Midbrain (tissue), 1 donor: ENCODE measurements at regions not wholly inside any gene's neighbourhood (a gene's known extent, or its start where the extent isn't known, plus 50 kb on each side); places are given as distances from the start of the nearest gene placed in this dataset.
"Not testable (repeated sequence)": the region's sequence is repeated elsewhere in the genome, so short reads cannot be mapped to it uniquely, and the experiment has no call there.

Source experiments
- DNase-seq: peaks from one replicate; lab custom pipeline; 2025; lab: John Stamatoyannopoulos, UW

DNA sequence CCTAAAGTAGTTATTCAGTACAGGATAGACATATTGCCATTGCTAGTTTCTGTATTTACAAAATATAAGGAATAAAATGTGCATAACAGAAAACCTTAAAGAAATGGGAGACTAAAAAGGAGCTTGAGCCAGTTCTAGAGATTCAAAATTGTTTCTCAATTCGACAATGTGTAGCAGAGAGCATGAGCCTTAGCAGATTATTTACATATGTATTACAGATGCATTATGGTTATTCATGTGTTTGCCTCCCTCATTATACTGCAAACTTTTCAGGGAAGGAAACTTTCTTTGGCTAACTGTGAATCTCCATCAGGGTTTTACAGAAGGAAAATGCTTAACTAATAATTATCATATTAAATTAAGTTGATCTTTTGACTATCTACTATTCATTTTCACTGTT is 854.4 kb upstream of the SLC39A10 start:
- no peak for DNase-seq

DNA sequence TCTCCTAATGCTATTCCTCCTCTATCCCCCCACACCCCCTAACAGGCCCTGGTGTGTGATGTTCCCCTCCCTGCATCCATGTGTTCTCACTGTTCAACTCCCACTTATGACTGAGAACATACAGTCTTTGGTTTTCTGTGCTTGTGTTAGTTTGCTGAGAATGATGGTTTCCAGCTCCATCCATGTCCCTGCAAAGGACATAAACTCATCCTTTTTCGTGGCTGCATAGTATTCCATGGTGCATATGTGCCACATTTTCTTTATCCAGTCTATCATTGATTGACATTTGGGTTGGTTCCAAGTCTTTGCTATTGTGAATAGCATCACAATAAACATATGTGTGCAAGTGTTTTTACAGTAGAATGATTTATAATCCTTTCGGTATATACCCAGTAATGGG is 870.0 kb upstream of the SLC39A10 start:
- DNase-seq: not testable (repeated sequence)

DNA sequence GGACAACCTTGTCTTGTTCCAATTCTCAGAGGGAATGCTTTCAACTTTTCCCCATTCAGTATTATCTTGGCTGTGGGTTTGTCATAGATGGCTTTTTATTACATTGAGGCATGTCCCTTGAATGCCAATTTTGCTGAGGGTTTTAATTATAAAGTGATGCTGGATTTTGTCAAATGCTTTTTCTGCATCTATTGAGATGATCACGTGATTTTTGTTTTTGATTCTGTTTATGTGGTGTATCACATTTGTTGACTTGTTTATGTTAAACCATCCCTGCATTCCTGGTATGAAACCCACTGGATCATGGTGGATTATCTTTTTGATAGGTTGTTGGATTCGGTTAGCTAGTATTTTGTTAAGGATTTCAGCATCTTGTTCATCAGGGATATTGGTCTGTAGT is 885.6 kb upstream of the SLC39A10 start:
- DNase-seq: not testable (repeated sequence)

DNA sequence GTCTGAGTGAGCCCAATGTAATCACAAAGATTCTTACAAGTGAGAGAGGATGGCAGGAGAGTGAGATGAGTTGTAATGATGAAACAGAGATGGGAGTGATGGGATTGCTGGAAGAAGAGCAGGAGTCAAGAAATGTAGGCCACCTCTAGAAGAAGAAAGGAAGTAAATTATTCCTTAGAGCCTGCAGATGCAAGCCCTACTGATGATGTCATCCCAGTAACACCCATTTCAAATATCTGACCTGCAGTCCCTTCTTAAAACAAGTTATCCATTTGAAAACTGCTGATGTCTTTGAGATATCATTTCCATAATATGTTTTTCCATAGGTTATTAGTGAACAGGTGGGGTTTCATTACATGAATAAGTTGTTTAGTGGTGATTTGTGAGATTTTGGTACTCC is 888.0 kb upstream of the SLC39A10 start:
- DNase-seq: no peak

DNA sequence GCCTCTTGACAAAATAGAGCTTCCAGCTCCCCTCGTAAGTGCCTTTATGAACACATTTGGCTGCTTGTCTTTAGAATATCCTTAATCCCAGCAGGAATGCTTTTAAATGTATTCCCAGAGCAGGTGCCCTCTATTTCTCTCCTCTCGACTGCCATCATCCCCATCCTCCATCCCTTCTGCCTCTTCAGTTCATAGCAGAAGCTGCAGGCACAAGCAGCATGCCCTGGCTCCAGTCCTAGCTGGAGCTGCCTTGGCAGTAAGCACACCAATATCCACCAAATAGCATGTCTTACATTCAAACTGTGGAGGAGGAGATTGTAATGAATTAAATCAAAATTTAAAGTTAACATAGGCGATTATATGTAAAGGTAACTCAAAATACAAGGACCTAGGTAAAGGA is 891.3 kb upstream of the SLC39A10 start:
- no peak for DNase-seq

DNA sequence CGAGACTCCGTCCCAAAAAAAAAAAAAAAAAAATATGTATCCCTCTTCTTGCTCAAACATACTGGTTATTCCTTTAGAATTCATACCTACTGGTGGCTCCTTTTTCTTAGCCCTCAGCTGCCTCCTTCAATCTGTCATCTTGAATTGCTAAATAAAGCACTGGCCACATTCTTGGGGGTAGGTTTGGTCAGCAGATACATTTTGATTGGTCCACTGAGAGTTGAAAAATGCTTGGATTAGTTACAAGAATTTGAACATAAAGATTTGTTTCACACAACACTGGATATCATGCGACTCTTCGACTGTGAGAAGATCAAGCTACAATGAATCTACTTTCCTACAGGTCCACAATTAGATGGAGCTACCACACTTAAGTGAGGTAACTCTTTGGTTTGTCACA is 906.1 kb upstream of the SLC39A10 start:
- DNase-seq: no peak

DNA sequence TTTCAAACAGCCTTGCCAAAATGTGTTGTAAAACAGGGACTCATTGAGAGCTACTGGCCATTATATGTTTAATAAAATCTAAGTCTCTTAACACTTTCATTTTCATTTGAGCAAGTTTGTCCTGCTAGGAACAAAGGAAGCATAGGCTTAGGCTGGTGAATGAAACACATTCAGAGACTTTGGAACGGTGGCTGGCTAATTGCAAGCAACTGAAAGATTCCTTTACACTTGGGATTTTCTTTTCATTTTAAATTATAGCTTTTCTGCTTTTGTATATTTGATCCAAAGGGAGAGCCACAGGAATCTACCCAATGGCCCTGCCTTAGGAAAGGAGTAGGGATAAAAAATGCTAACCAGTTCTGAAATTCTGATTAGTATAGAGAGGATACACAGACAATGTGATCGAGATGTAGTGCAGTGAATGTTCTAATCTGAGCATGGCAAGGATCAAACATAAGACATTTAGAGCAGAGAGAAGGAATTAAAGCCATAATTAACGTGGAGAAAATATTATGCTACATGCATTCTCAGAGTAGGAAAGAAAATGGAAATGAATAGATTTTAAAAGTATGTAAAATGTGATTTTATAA is 911.4 kb upstream of the SLC39A10 start:
- DNase-seq: no peak

DNA sequence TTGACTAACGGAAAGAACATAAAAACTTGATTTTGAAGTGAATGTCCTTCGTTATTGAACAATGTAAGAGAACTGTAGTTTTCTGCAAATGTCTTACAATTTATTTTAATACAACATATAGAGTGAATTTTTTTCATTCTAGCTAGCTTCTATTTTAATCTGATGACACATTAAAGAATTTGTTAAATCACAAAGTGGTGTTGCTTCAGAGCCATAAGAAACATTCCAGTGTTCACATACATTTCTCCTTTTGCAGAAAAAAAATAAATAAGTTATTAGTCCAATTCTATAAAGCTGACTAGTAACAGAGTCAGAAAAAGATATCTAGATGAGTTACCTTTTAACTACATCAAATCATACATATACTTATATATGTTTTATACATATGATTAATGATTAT is 914.3 kb upstream of the SLC39A10 start:
- no peak for DNase-seq

DNA sequence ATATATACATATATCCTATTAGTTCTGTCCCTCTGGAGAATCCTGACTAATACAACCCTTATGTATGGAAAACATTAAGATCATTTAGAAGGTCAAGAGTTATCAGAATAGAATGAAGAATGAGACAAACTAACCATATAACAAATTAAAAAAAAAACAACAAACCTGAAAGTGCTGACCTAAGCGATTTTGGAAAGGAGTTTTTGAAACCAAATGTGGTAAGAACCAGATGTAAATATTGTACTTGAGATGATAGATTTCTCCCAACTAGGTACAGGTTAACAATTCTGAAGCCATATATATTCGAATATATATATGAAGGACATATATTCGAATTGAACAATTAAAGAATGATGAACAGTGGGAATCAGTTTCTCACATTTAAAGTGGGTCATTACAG is 917.8 kb upstream of the SLC39A10 start:
- no peak for DNase-seq

DNA sequence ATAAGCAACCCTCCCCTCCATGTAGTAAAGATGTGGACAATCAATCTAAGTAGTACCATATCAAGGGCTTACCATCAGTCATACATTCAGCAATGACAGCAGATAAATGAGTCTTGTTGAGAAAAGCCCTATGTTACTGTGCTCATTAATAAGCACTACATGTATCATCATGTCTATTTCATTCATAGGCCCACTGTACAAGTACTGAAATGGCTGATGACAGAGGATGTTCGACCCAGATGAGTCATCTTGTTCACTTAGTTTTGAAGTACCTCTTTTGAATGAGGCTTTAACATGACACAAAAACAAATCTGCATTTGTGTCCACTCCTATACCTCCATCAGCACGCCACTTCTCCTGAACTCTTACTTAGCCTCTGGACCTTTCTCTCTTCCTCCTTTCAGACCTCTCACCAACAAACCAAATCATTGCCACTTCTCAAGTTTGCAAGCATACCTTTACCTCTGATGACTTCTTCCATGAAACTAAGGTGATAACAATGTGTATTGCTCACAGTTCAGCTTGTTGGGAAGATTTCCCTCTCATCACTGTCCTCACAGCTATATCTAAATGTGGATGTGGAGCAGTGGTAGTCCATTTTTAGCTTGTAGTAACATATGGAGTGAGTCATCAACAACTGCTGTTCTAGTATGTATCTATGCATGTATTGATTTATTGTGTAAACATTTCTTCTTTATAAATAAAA is 921.0 kb upstream of the SLC39A10 start:
- no peak for DNase-seq

DNA sequence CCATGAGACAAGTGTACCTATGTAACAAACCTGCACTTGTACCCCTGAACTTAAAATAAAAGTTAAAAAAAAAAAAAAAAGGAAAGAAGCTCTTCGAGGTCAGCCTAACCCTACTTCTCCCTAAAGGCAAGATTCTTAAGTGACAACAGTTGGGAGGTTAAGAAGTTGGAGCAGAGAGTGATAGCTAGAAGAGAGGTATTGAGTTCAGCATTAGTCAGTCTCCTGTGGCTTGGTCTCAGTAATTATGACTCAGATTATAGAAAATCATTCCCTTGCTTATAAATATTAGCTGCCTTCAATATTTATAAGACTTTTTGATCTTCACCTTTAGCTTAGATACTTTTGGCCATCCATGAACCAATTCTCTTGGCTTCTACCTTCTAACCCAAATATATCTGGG is 926.8 kb upstream of the SLC39A10 start:
- no peak for DNase-seq

DNA sequence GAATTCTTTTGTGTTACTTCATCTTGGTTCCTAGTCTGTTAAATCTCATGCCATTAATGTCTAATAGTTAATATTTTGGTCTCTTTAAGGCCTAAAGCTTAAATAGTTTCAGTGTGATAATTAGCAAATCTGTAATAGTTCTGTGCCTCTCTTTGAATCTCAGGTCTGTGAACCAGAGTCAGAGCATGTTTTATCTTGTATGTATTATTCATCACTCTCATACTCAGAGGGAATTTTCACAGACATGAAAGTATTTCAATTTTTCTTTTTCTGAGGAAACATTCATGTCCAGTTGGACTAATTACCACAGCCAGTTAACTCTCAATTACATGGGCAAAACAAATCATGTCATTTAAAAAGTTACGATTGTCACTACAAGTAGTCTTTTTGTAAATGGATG is 931.9 kb upstream of the SLC39A10 start:
- DNase-seq: no peak

DNA sequence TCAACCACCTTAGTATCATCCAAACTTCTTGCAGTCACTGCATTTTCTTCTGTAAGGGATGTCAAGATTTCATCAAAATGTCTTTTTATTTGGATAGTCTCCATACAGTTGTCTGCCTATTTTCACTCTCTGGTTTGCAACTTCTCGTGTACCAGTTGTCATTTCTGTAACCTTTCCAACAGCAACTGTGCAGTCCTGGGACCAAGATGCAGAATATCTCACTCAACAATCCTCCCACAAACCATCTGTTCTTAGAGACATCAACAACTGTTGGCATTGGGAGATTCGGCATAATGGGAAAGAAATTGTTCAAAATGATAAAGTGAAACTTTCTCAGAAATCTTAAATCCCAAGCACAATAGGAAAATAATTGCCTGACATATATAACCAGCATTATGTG is 933.6 kb upstream of the SLC39A10 start:
- DNase-seq: no peak

DNA sequence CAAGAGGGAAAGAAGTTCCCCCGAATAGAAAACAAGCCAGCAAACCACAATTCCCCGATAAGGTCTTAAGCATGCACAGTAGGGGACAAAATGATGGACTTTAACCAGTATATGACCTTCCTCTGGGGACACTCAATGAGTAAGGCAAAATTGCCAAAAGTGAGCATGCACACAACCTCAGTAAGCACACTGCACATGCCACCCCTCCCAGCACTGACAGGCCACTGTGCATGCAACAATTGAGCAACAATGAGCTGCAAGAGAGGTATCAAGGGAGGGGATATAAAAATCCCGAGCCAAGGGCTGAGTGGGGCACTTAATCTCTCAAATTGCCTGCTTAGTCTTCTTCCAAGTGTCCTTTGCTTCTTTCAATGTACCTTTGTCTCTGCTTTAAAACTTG is 935.8 kb upstream of the SLC39A10 start:
- DNase-seq: no peak

DNA sequence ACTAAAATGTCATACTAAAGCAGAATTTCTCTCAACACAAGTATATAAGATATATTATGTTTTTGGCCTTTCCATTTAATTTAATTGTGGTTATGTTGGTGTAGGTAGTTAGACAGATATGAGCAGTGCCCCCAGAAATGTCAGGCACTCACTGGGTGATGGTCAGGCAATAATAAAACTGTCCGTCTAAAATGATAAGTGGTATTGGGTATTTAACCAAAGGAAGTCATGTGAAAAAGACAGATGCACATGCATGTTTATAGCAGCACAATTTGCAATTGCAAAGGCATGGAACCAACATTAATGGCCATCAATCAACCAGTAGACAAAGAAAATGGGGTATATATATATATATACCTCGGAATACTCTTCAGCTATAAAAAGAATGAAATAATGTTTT is 936.6 kb upstream of the SLC39A10 start:
- DNase-seq: no peak

DNA sequence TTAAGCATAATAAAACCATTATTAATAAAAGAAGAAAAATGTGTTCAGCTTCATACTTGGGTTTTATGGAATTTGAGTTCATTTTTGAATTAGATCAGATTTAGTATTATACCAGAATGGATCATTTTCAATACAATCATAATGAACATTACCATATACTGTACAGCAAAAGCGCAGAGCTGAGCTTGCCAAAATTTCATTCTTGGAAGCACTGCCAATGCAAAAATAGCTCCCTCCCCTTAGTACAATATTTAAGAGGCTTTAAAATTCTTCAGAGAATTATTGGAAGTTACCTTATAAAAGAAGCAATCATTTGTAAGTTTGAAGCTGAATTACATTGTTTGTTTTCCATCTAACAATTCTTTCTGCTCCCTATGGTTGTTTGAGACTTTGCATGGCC is 938.1 kb upstream of the SLC39A10 start:
- DNase-seq: no peak

DNA sequence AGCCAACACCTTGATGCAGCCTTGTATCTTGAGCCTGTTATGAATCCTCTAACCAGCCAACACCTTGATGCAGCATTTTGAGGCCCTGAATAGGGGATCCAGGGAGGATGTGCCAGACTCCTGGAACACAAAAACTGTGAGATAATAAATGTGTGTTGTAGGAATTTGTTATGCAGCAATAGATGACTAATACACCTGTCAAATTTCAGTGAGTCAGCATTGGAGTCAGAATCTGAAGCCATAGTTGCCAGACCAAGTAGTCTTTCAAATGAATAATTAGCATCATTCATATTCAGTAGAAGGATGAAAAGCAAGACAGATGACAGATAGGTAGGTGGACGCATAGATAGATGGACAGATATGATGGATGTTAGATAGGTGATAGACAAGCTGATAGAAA is 942.5 kb upstream of the SLC39A10 start:
- no peak for DNase-seq

DNA sequence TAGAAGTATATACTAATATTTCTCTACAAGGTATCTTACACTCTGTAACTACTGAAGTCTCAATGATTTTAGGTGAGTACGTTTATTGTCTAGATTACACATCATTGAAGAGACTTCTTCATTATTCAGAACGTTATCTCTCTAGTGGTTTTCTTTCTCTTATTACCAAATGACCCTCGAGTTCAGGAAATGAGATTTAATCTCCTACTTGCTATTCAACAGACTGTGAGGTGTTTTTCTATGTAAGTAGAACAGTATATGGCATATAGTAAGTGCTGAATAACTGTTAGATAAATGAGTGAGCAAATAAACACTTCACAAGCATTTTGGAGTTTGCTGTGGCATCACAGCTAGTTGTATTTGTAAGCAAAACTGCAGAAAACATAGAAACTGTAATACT is 947.2 kb upstream of the SLC39A10 start:
- DNase-seq: no peak

DNA sequence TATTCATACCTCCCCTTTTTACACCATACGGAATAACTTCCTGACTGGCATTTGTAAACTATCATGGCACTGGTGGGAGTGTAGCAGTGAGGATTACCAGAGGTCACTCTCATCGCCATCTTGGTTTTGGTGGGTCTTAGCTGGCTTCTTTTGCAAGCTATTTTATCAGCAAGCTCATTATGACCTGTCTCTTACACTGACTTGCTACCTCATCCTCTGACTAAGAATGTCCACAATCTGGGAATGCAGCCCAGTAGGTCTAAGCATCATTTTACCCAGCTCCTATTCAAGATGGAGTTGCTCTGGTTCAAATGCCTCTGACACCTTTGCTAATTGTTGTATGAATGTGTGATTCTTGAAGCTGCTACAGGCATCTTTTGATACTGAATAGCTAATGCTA is 950.8 kb upstream of the SLC39A10 start:
- no peak for DNase-seq

DNA sequence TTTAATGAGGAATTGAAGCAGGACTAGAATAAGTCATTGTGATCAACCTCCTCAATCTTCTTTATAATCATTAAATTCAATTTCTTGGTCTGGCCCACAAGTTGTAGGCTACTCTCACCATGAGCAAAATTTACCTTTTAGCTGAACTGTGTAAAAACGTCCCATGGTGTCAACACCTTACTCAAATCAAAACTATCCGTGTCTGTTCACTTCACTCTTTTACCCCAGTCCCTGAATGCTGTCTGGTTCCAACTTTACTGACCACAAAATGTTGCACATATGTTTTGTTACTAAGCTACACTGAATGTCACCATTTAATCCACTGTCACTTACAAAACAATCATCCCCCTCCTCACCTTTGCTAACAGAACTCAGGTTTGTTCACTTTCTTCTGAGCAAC is 951.6 kb upstream of the SLC39A10 start:
- no peak for DNase-seq

DNA sequence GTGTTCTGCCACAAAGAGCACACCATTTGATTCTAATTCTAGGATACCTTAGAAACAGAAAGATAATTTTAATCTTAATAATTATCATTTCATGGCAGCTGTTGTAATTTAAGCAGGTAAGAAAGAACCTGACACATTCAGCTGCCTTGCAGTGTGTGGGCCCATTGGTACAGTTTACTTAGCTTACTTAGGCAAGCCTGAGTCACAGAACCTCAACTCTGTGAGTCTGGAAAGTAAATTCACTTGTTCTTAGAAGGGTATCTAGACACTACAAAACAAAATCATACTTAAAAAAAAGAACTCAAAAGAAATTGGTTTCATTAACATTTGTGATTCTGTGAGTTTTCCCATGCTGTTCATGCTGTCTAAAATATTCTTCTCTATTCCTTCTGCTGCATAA is 956.3 kb upstream of the SLC39A10 start:
- no peak for DNase-seq

DNA sequence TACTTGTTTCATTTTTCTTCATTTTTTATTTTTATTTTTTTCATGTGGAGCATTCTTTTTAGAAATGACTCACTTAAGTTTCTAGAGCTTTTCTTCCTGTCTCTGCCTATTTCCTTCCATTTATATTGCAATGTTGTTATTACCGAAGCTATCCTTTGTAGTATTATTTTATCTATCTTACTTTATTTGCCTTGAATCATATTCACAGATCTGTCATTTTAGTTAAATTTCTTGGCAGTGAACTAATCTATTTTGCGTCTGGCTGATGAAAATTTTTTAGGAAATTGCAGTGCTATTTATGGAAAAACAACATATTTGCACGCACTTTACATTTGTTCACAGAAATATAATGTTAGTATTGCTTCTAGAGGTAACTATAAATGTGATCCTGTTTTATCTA is 956.9 kb upstream of the SLC39A10 start:
- no peak for DNase-seq

DNA sequence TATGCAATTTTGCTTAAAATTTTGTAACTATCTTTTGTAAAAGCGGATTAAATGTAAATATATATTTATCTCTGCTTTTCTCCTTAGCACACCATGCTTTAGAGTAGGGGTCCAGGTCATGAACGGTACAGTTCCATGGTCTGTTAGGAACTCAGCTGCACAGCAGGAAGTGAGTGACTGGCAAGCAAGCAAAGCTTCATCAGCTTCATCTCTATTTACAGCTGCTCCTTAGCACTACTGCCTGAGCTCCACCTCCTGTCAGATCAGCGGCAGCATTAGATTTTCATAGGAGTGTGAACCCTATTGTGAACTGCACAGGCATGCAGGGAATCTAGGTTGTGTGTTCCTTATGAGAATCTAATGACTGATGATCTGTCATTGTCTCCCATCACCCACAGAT is 959.0 kb upstream of the SLC39A10 start:
- DNase-seq: no peak

DNA sequence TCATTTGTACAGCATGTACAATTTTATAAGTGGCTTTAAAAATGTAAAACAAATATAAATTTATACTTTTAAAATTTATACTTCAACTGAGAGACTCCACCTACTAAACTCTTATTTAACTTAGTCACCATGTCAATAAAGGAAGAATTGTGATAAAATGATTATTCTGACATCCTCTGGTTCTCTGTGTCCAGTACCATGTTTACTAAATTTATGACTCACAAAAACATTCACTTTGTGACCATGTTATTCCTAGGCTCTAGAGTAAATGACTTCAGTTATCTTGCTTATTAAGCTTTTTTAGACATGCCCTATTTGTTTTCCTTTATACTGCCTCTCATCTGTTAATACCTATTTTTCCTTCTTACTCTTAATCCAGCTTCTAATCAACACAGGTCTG is 959.6 kb upstream of the SLC39A10 start:
- DNase-seq: no peak
